ENCODE measurements at regions not wholly inside any gene's neighbourhood (a gene's known extent, or its start where the extent isn't known, plus 50 kb on each side); places are given as distances from the start of the nearest gene placed in this dataset.

DNA sequence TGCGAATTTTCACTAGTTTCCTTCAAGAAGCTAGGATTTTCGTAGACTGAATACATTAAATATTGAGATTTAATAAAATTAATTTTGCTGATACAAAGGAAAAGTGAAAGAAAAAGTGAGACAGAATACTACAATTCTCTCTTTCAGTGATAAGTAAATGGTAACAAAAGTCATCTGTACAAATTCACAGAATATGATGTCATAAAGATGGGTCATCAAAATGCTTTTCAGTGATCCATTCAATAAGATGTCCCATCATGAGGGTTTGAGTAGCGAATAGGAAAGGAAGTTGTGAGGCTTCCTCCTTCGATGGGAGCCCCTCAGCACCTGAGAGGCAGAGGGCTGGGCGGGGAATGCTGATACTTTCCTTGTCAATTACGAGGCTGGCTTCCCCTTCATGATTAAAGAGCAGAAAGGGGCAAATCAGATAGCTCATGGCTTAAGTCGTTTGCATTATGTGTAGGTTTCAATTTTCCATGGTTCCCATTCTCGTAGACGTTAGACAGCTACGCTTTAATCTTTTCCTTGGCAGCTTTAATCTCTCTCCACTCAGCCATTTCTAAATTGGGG, 108.8 kb upstream of the SORBS2 start:
- TF ChIP-seq, protein P1, sequence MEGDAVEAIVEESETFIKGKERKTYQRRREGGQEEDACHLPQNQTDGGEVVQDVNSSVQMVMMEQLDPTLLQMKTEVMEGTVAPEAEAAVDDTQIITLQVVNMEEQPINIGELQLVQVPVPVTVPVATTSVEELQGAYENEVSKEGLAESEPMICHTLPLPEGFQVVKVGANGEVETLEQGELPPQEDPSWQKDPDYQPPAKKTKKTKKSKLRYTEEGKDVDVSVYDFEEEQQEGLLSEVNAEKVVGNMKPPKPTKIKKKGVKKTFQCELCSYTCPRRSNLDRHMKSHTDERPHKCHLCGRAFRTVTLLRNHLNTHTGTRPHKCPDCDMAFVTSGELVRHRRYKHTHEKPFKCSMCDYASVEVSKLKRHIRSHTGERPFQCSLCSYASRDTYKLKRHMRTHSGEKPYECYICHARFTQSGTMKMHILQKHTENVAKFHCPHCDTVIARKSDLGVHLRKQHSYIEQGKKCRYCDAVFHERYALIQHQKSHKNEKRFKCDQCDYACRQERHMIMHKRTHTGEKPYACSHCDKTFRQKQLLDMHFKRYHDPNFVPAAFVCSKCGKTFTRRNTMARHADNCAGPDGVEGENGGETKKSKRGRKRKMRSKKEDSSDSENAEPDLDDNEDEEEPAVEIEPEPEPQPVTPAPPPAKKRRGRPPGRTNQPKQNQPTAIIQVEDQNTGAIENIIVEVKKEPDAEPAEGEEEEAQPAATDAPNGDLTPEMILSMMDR (IDR thresholded peaks at IDR 0.05) = no peak
- no peak for TF ChIP-seq EP300 (IDR thresholded peaks at IDR 0.05; ENCODE audit: borderline replicate concordance in 1 of 2, low read depth in 1 of 2, low read length in 1 of 2)
- no peak for TF ChIP-seq FOXJ3 (CRISPR knock-in tag; IDR thresholded peaks at IDR 0.05)
- no peak for TF ChIP-seq RCOR1 (IDR thresholded peaks at IDR 0.05; ENCODE audit: low read length)
- no peak for TF ChIP-seq EZH2phosphoT487 (IDR thresholded peaks at IDR 0.05; ENCODE audit: borderline replicate concordance, low read depth)
- TF ChIP-seq MAX (IDR thresholded peaks at IDR 0.05; ENCODE audit: low read depth) = no peak
- no peak for TF ChIP-seq JUND (IDR thresholded peaks at IDR 0.05)
- no peak for TF ChIP-seq SMC3 (IDR thresholded peaks at IDR 0.05; ENCODE audit: low read depth, low read length)
- no peak for TF ChIP-seq YY1 (IDR thresholded peaks at IDR 0.05; ENCODE audit: low read depth)
- no peak for TF ChIP-seq POLR2AphosphoS5 (IDR thresholded peaks at IDR 0.05; ENCODE audit: low read depth, low read length)
- TF ChIP-seq REST (IDR thresholded peaks at IDR 0.05; ENCODE audit: low read depth, low read length) = no peak
